ENCODE measurements at regions not wholly inside any gene's neighbourhood (a gene's known extent, or its start where the extent isn't known, plus 50 kb on each side); places are given as distances from the start of the nearest gene placed in this dataset.

- ATAC-seq, result no peak
- no peak for TF ChIP-seq ZFP3 (CRISPR knock-in tag; IDR thresholded peaks at IDR 0.05)
- no peak for TF ChIP-seq ISL1 (CRISPR knock-in tag; IDR thresholded peaks at IDR 0.05)
- no peak for TF ChIP-seq PPARA (CRISPR knock-in tag; IDR thresholded peaks at IDR 0.05; ENCODE audit: borderline replicate concordance)
- TF ChIP-seq ZNF565 (CRISPR knock-in tag; conservative IDR thresholded peaks at IDR 0.05; ENCODE audit: low read depth), result no peak
These were observed 60.1 kb downstream of the FSCB start for GRCh38 chr14:44446965-44447364.

GRCh38 chr14:44444454-44444853 is 62.6 kb downstream of the FSCB start:
- no peak for ATAC-seq
- TF ChIP-seq ISL1 (CRISPR knock-in tag; IDR thresholded peaks at IDR 0.05) (no peak), TCF4 (CRISPR knock-in tag; IDR thresholded peaks at IDR 0.05; ENCODE audit: borderline replicate concordance) (no peak), ESRRG (CRISPR knock-in tag; IDR thresholded peaks at IDR 0.05) (no peak), CSDC2 (CRISPR knock-in tag; IDR thresholded peaks at IDR 0.05) (no peak), ZFP3 (CRISPR knock-in tag; IDR thresholded peaks at IDR 0.05) (no peak), GLIS3 (CRISPR knock-in tag; IDR thresholded peaks at IDR 0.05) (no peak), ZFP30 (CRISPR knock-in tag; IDR thresholded peaks at IDR 0.05) (no peak), CREB5 (CRISPR knock-in tag; IDR thresholded peaks at IDR 0.05; ENCODE audit: low read depth) (no peak), TOX (CRISPR knock-in tag; IDR thresholded peaks at IDR 0.05; ENCODE audit: borderline replicate concordance) (no peak), OSR1 (CRISPR knock-in tag; IDR thresholded peaks at IDR 0.05) (no peak), ZNF8 (CRISPR knock-in tag; IDR thresholded peaks at IDR 0.05) (no peak), ZNF565 (CRISPR knock-in tag; conservative IDR thresholded peaks at IDR 0.05; ENCODE audit: low read depth) (no peak), RARB (CRISPR knock-in tag; IDR thresholded peaks at IDR 0.05) (no peak)
- TF ChIP-seq, protein P1, sequence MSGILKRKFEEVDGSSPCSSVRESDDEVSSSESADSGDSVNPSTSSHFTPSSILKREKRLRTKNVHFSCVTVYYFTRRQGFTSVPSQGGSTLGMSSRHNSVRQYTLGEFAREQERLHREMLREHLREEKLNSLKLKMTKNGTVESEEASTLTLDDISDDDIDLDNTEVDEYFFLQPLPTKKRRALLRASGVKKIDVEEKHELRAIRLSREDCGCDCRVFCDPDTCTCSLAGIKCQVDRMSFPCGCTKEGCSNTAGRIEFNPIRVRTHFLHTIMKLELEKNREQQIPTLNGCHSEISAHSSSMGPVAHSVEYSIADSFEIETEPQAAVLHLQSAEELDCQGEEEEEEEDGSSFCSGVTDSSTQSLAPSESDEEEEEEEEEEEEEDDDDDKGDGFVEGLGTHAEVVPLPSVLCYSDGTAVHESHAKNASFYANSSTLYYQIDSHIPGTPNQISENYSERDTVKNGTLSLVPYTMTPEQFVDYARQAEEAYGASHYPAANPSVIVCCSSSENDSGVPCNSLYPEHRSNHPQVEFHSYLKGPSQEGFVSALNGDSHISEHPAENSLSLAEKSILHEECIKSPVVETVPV (CRISPR knock-in tag; IDR thresholded peaks at IDR 0.05), result no peak
- TF ChIP-seq, protein P2, sequence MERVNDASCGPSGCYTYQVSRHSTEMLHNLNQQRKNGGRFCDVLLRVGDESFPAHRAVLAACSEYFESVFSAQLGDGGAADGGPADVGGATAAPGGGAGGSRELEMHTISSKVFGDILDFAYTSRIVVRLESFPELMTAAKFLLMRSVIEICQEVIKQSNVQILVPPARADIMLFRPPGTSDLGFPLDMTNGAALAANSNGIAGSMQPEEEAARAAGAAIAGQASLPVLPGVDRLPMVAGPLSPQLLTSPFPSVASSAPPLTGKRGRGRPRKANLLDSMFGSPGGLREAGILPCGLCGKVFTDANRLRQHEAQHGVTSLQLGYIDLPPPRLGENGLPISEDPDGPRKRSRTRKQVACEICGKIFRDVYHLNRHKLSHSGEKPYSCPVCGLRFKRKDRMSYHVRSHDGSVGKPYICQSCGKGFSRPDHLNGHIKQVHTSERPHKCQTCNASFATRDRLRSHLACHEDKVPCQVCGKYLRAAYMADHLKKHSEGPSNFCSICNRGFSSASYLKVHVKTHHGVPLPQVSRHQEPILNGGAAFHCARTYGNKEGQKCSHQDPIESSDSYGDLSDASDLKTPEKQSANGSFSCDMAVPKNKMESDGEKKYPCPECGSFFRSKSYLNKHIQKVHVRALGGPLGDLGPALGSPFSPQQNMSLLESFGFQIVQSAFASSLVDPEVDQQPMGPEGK (CRISPR knock-in tag; IDR thresholded peaks at IDR 0.05; ENCODE audit: borderline replicate concordance), result no peak
- TF ChIP-seq, protein P3, sequence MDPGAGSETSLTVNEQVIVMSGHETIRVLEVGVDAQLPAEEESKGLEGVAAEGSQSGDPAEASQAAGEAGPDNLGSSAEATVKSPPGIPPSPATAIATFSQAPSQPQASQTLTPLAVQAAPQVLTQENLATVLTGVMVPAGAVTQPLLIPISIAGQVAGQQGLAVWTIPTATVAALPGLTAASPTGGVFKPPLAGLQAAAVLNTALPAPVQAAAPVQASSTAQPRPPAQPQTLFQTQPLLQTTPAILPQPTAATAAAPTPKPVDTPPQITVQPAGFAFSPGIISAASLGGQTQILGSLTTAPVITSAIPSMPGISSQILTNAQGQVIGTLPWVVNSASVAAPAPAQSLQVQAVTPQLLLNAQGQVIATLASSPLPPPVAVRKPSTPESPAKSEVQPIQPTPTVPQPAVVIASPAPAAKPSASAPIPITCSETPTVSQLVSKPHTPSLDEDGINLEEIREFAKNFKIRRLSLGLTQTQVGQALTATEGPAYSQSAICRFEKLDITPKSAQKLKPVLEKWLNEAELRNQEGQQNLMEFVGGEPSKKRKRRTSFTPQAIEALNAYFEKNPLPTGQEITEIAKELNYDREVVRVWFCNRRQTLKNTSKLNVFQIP (CRISPR knock-in tag; IDR thresholded peaks at IDR 0.05; ENCODE audit: borderline replicate concordance, low read depth), result no peak

DNA sequence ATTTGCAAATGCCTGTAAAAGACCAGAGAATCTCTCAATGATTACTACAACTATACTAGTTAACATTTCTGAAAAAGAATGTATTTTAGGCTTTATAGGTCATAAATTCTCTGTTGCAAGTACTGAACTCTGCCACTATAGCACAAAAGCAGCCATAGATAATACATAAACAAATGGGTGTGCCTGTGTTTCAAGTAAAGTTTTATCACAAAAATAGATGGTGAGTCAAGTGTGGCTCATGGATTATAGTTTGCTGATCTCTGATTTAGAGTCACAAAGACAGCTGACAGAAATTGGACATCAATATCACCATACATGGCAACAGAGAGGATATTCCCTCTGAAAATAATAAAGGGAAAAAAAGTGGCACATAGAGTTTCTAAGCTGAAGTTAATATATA is 68.1 kb downstream of the FSCB start:
- ATAC-seq, result no peak
- TF ChIP-seq ARNTL (CRISPR knock-in tag; IDR thresholded peaks at IDR 0.05; ENCODE audit: borderline replicate concordance, low read depth), result no peak
- no peak for TF ChIP-seq SNAI2 (CRISPR knock-in tag; IDR thresholded peaks at IDR 0.05)
- no peak for TF ChIP-seq ESRRG (CRISPR knock-in tag; IDR thresholded peaks at IDR 0.05)
- TF ChIP-seq PPARA (CRISPR knock-in tag; IDR thresholded peaks at IDR 0.05; ENCODE audit: borderline replicate concordance), result no peak
- no peak for TF ChIP-seq TOX (CRISPR knock-in tag; IDR thresholded peaks at IDR 0.05; ENCODE audit: borderline replicate concordance)
- TF ChIP-seq, protein P4, sequence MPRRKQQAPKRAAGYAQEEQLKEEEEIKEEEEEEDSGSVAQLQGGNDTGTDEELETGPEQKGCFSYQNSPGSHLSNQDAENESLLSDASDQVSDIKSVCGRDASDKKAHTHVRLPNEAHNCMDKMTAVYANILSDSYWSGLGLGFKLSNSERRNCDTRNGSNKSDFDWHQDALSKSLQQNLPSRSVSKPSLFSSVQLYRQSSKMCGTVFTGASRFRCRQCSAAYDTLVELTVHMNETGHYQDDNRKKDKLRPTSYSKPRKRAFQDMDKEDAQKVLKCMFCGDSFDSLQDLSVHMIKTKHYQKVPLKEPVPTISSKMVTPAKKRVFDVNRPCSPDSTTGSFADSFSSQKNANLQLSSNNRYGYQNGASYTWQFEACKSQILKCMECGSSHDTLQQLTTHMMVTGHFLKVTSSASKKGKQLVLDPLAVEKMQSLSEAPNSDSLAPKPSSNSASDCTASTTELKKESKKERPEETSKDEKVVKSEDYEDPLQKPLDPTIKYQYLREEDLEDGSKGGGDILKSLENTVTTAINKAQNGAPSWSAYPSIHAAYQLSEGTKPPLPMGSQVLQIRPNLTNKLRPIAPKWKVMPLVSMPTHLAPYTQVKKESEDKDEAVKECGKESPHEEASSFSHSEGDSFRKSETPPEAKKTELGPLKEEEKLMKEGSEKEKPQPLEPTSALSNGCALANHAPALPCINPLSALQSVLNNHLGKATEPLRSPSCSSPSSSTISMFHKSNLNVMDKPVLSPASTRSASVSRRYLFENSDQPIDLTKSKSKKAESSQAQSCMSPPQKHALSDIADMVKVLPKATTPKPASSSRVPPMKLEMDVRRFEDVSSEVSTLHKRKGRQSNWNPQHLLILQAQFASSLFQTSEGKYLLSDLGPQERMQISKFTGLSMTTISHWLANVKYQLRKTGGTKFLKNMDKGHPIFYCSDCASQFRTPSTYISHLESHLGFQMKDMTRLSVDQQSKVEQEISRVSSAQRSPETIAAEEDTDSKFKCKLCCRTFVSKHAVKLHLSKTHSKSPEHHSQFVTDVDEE (CRISPR knock-in tag; IDR thresholded peaks at IDR 0.05), result no peak
- TF ChIP-seq ZNF8 (CRISPR knock-in tag; IDR thresholded peaks at IDR 0.05), result no peak
- TF ChIP-seq TCF4 (CRISPR knock-in tag; IDR thresholded peaks at IDR 0.05; ENCODE audit: borderline replicate concordance), result no peak
- no peak for TF ChIP-seq ZNF70 (CRISPR knock-in tag; IDR thresholded peaks at IDR 0.05)
